Endothelial cell of umbilical vein (primary cell): ENCODE measurements at regions not wholly inside any gene's neighbourhood (a gene's known extent, or its start where the extent isn't known, plus 50 kb on each side); places are given as distances from the start of the nearest gene placed in this dataset.

ENCODE experiments used
- BruUV-seq: library from RNA; stranded (reverse); fragments of 400-500 nt; replicated peaks from 2 replicates; lab custom pipeline; 2021; lab: Mats Ljungman, UMichigan
- CTCF ChIA-PET: fragments of 300-600, 350-600 bp; sonication (Branson Sonifier 250); formaldehyde crosslinking; loops from one replicate; lab custom pipeline; 2021; ENCODE audit warnings: antibody characterized with exemption, inconsistent platforms; lab: Charles Lee
- POLR2A ChIA-PET: fragments of 300-600, 350-600 bp; sonication (Branson Sonifier 250); formaldehyde crosslinking; loops from one replicate; lab custom pipeline; 2021; ENCODE audit warnings: antibody characterized with exemption, inconsistent platforms; lab: Charles Lee
- DNase-seq: peaks from one replicate; pipeline ENCODE4 v3.0.0-alpha.2; 2011; ENCODE audit warnings: low read depth, low spot score
- FAIRE-seq: peaks from 2 replicates; lab custom pipeline; 2011; peaks lifted over from hg19 to GRCh38; lab: Jason Lieb, UNC
- H2AFZ ChIP-seq: 2 replicates; pipeline ENCODE4 v1.6.0; 2012; ENCODE audit warnings: low read depth, low read length, control low read depth, inconsistent platforms
- H3K27ac ChIP-seq: 2 replicates; pipeline ENCODE4 v1.5.1; 2011; ENCODE audit warnings: low read depth, mild to moderate bottlenecking, control low read depth, low read length, moderate library complexity; ENCODE audit not compliant: insufficient read depth
- H3K27me3 ChIP-seq, 2 experiments: 2 replicates each; pipeline versions ENCODE4 v1.6.0 to v1.6.1; 2011; ENCODE audit warnings: low read length in 2 of 2, mixed read lengths in 1 of 2; ENCODE audit not compliant: control insufficient read depth in 2 of 2, insufficient read depth in 2 of 2
- H3K36me3 ChIP-seq, 2 experiments: 2 replicates in 1 of 2; 3 replicates in 1 of 2; pipeline ENCODE4 v1.5.1; 2011; ENCODE audit warnings: low read length in 2 of 2, mild to moderate bottlenecking in 1 of 2, moderate library complexity in 1 of 2; ENCODE audit not compliant: control insufficient read depth in 2 of 2, insufficient read depth in 2 of 2; ENCODE audit errors: extremely low read depth in 1 of 2
- H3K4me1 ChIP-seq: 3 replicates; pipeline ENCODE4 v1.5.1; 2011; ENCODE audit warnings: mild to moderate bottlenecking, low read length; ENCODE audit not compliant: control insufficient read depth, insufficient read depth; ENCODE audit errors: extremely low read depth
- H3K4me2 ChIP-seq: 2 replicates; pipeline ENCODE4 v1.6.1; 2011; ENCODE audit warnings: low read length, control low read depth, mixed read lengths; ENCODE audit not compliant: insufficient read depth
- H3K4me3 ChIP-seq, 3 experiments: fragments of 200-600 bp in 1 of 3; sonication (generic), shearing (Covaris generic) in 1 of 3; replicated peaks in 1 of 3; 2 replicates each; pipeline ENCODE4 v1.5.1; 2011 to 2016; ENCODE audit warnings: control low read depth in 3 of 3, low read length in 3 of 3, mild to moderate bottlenecking in 2 of 3, inconsistent platforms in 1 of 3, low read depth in 1 of 3, moderate library complexity in 1 of 3; ENCODE audit not compliant: insufficient read depth in 1 of 3
- H3K79me2 ChIP-seq: 2 replicates; pipeline ENCODE4 v1.6.0; 2012; ENCODE audit warnings: low read length, inconsistent platforms; ENCODE audit not compliant: control insufficient read depth, insufficient read depth
- H3K9ac ChIP-seq: replicated peaks from 2 replicates; pipeline ENCODE3; 2011; ENCODE audit warnings: low read length, control low read depth; ENCODE audit not compliant: insufficient read depth; ENCODE audit errors: extremely low read depth
- H3K9me1 ChIP-seq: replicated peaks from 3 replicates; pipeline ENCODE4 v1.6.0; 2011; ENCODE audit warnings: mild to moderate bottlenecking, low read length; ENCODE audit not compliant: control insufficient read depth, insufficient read depth; ENCODE audit errors: extremely low read depth
- H3K9me3 ChIP-seq: replicated peaks from 2 replicates; pipeline ENCODE4 v1.5.1; 2012; ENCODE audit warnings: low read length, inconsistent platforms; ENCODE audit not compliant: control insufficient read depth, insufficient read depth
- H4K20me1 ChIP-seq: replicated peaks from 2 replicates; pipeline ENCODE3; 2011; ENCODE audit warnings: mild to moderate bottlenecking, low read length; ENCODE audit not compliant: control insufficient read depth, insufficient read depth; ENCODE audit errors: extremely low read depth
- CTCF ChIP-seq, 2 donors: IDR thresholded peaks; 1 replicate in 1 of 2; 2 replicates in 1 of 2; pipeline ENCODE4 v1.5.1; 2011; ENCODE audit warnings: low read length in 2 of 2, mild to moderate bottlenecking in 2 of 2, moderate library complexity in 2 of 2, control low read depth in 1 of 2, inconsistent platforms in 1 of 2, low read depth in 1 of 2; ENCODE audit not compliant: insufficient read depth in 1 of 2; ENCODE audit errors: extremely low read depth in 1 of 2
- EZH2 ChIP-seq: IDR thresholded peaks from 2 replicates; pipeline ENCODE4 v1.6.1; 2012; ENCODE audit warnings: borderline replicate concordance, low read depth, mild to moderate bottlenecking, moderate library complexity, low read length, inconsistent platforms; ENCODE audit not compliant: severe bottlenecking
- FOS ChIP-seq: IDR thresholded peaks from 2 replicates; pipeline ENCODE4 v1.6.1; 2011; ENCODE audit warnings: mild to moderate bottlenecking, low read length, moderate library complexity, borderline replicate concordance; ENCODE audit not compliant: insufficient read depth
- GATA2 ChIP-seq: IDR thresholded peaks from 2 replicates; pipeline ENCODE4 v1.7.0; 2011; ENCODE audit warnings: low read depth, mild to moderate bottlenecking, moderate library complexity, mixed read lengths, low read length; ENCODE audit not compliant: insufficient read length, insufficient read depth
- JUN ChIP-seq: IDR thresholded peaks from 2 replicates; pipeline ENCODE4 v1.6.1; 2011; ENCODE audit warnings: borderline replicate concordance, low read depth; ENCODE audit not compliant: insufficient read length, insufficient read depth
- MYC ChIP-seq: IDR thresholded peaks from one replicate; pipeline ENCODE4 v1.6.1; 2011; ENCODE audit warnings: mild to moderate bottlenecking, low read depth, low read length
- POLR2A ChIP-seq: IDR thresholded peaks from 2 replicates; pipeline ENCODE4 v1.6.1; 2012; ENCODE audit warnings: low read depth, mild to moderate bottlenecking, control low read depth, low read length
- POLR2AphosphoS5 ChIP-seq: IDR thresholded peaks from 2 replicates; pipeline ENCODE4 v1.6.1; 2012; ENCODE audit warnings: low read depth, mild to moderate bottlenecking, control low read depth, low read length, moderate library complexity; ENCODE audit not compliant: insufficient read depth
- dilution Hi-C: fragments of 300-500 bp; cut with MboI; formaldehyde crosslinking; loops from one replicate; pipeline ENCODE4 v1.15.0; 2019; ENCODE audit warnings: low sequenced_read_pairs; ENCODE audit not compliant: extremely low pct_ligation_motif_present
- intact Hi-C: fragments of 100-400 bp; cut with micrococcal nuclease; formaldehyde crosslinking; loops from one replicate; pipeline ENCODE4 v1.10.0; 2022
- TF ChIP-seq, protein P1 (sequence below): IDR thresholded peaks from 2 replicates; pipeline ENCODE4 v1.6.1; 2011; ENCODE audit not compliant: insufficient read depth, insufficient read length

GRCh38 chr3:168251371-168251770 lies 155.6 kb upstream of the GOLIM4 start:
- no peak for TF ChIP-seq FOS
- TF ChIP-seq, protein P1, sequence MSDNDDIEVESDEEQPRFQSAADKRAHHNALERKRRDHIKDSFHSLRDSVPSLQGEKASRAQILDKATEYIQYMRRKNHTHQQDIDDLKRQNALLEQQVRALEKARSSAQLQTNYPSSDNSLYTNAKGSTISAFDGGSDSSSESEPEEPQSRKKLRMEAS = no peak
- TF ChIP-seq EZH2 = no peak
- no peak for TF ChIP-seq MYC
- TF ChIP-seq POLR2AphosphoS5 = no peak
- TF ChIP-seq GATA2 = no peak
- TF ChIP-seq JUN = no peak
- no peak for TF ChIP-seq CTCF (IDR thresholded peaks at IDR 0.05; ENCODE audit: extremely low read depth in 1 of 2, insufficient read depth in 1 of 2, low read depth in 1 of 2, low read length in 2 of 2)
- TF ChIP-seq POLR2A = no peak
- FAIRE-seq (no peak), DNase-seq (no peak)
- dilution Hi-C loops = no loop called here
- Histone ChIP-seq H3K4me3 (no peak overlapping the region), H3K27me3 (peaks cover 29 to 46% of the 10 kb centered on the region in 2 experiments), H2AFZ (no peak overlapping the region), H3K9me1 (no peaks in the 10 kb centered on the region), H3K4me2 (no peak overlapping the region), H3K79me2 (no peaks in the 10 kb centered on the region), H3K27ac (no peak overlapping the region), H3K9ac (no peak overlapping the region), H3K9me3 (no peaks in the 10 kb centered on the region), H3K36me3 (no peaks in the 10 kb centered on the region), H3K4me1 (peaks cover 16% of the 10 kb centered on the region), H4K20me1 (no peaks in the 10 kb centered on the region)
- no TSS peak for BruUV-seq
- ChIA-PET POLR2A (no interaction called here), CTCF (interaction anchor here (1.1 to 1.5 kb wide), 3 partner anchors 10 to 596 kb away, joined by 3 to 5 read pairs (median 3); no protein-coding TSS in a partner anchor)
- intact Hi-C loops = no loop called here
